DOHH2 (cell line): ENCODE measurements at regions not wholly inside any gene's neighbourhood (a gene's known extent, or its start where the extent isn't known, plus 50 kb on each side); places are given as distances from the start of the nearest gene placed in this dataset.
A peak's percentile ranks its signal among the peaks of the same experiment; 100 is the strongest.

Experiments used
- H3F3A ChIP-seq: fragments of 200-600 bp; sonication (generic), shearing (Covaris generic); 2 replicates; pipeline ENCODE4 v1.6.0; 2016; ENCODE audit warnings: antibody characterized with exemption, mild to moderate bottlenecking; ENCODE audit not compliant: control insufficient read depth, insufficient read depth
- H3K27ac ChIP-seq: fragments of 200-600 bp; sonication (generic); 2 replicates; pipeline ENCODE4 v1.5.1; 2014; ENCODE audit warnings: low read depth, mild to moderate bottlenecking, low read length, moderate library complexity
- H3K27me3 ChIP-seq: fragments of 200-600 bp; sonication (generic); 2 replicates; pipeline ENCODE4 v1.6.1; 2014; ENCODE audit warnings: mild to moderate bottlenecking, low read length, mixed read lengths; ENCODE audit not compliant: control insufficient read depth
- H3K36me3 ChIP-seq: fragments of 200-600 bp; sonication (generic); 2 replicates; pipeline ENCODE4 v1.6.1; 2014; ENCODE audit warnings: mild to moderate bottlenecking, low read length, moderate library complexity, mixed read lengths; ENCODE audit not compliant: control insufficient read depth
- H3K4me1 ChIP-seq: fragments of 200-600 bp; sonication (generic); 2 replicates; pipeline ENCODE4 v1.6.1; 2014; ENCODE audit warnings: mild to moderate bottlenecking, low read length, mixed read lengths; ENCODE audit not compliant: control insufficient read depth
- H3K4me2 ChIP-seq: fragments of 200-600 bp; sonication (generic); 2 replicates; pipeline ENCODE4 v1.6.0; 2014; ENCODE audit warnings: mild to moderate bottlenecking, low read length, moderate library complexity
- H3K4me3 ChIP-seq: fragments of 200-600 bp; sonication (generic); 2 replicates; pipeline ENCODE4 v1.5.1; 2014; ENCODE audit warnings: mild to moderate bottlenecking, low read length, mixed read lengths
- H3K79me2 ChIP-seq: fragments of 200-600 bp; sonication (generic); 2 replicates; pipeline ENCODE4 v1.6.1; 2014; ENCODE audit warnings: mild to moderate bottlenecking, low read length, mixed read lengths; ENCODE audit not compliant: control insufficient read depth
- H3K9me2 ChIP-seq: fragments of 200-600 bp; sonication (generic); replicated peaks from 2 replicates; pipeline ENCODE4 v1.6.1; 2014; ENCODE audit warnings: mild to moderate bottlenecking, low read length, mixed read lengths; ENCODE audit not compliant: control insufficient read depth
- H3K9me3 ChIP-seq: fragments of 200-600 bp; sonication (generic); 2 replicates; pipeline ENCODE4 v1.6.1; 2014; ENCODE audit warnings: antibody characterized with exemption, low read length, mixed read lengths; ENCODE audit not compliant: control insufficient read depth, insufficient read depth
- H4K20me1 ChIP-seq: fragments of 200-600 bp; sonication (generic); 2 replicates; pipeline ENCODE4 v1.6.0; 2014; ENCODE audit warnings: low read depth, mild to moderate bottlenecking, antibody characterized with exemption, low read length, moderate library complexity; ENCODE audit not compliant: control insufficient read depth, insufficient read depth
- EZH2phosphoT487 ChIP-seq: fragments of 200-600 bp; sonication (generic); IDR thresholded peaks from 2 replicates; pipeline ENCODE4 v1.6.1; 2017; ENCODE audit warnings: borderline replicate concordance, mild to moderate bottlenecking, antibody characterized with exemption, low read length, moderate library complexity, mixed read lengths
- TF ChIP-seq, protein P1 (sequence below): fragments of 200-600 bp; sonication (generic); IDR thresholded peaks from one replicate; pipeline ENCODE4 v1.5.1; 2014; ENCODE audit warnings: antibody characterized with exemption, mild to moderate bottlenecking, low read depth, low read length; ENCODE audit not compliant: poor library complexity, severe bottlenecking

DNA sequence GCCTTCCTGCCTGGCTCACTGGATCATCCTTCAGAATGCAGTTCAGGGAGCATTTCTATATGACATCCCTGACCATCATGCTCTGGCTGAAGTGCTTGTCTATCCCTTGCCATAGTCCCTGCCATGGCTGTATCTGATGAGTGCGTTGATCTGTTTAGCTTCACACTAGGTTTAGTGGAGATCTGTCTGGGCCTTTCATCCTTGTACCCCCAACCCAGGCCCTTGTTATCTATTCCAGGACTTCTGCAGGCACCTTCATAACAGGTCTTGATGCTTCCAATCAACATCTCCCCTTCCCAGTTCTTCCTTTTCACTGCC, 102.4 kb downstream of the QRSL1 start:
- Histone ChIP-seq H3K36me3 (peaks cover 8% of the 10 kb centered on the region), H3K27me3 (no peaks in the 10 kb centered on the region), H3F3A (peaks cover 14% of the 10 kb centered on the region), H3K79me2 (peaks cover 49% of the 10 kb centered on the region), H3K4me2 (peak overlapping the region; percentile 66), H3K4me1 (peaks cover 98% of the 10 kb centered on the region), H3K9me2 (no peaks in the 10 kb centered on the region), H3K4me3 (peak overlapping the region; percentile 65), H3K9me3 (no peaks in the 10 kb centered on the region), H4K20me1 (no peaks in the 10 kb centered on the region), H3K27ac (peak overlapping the region; percentile 88)
- TF ChIP-seq, protein P1, sequence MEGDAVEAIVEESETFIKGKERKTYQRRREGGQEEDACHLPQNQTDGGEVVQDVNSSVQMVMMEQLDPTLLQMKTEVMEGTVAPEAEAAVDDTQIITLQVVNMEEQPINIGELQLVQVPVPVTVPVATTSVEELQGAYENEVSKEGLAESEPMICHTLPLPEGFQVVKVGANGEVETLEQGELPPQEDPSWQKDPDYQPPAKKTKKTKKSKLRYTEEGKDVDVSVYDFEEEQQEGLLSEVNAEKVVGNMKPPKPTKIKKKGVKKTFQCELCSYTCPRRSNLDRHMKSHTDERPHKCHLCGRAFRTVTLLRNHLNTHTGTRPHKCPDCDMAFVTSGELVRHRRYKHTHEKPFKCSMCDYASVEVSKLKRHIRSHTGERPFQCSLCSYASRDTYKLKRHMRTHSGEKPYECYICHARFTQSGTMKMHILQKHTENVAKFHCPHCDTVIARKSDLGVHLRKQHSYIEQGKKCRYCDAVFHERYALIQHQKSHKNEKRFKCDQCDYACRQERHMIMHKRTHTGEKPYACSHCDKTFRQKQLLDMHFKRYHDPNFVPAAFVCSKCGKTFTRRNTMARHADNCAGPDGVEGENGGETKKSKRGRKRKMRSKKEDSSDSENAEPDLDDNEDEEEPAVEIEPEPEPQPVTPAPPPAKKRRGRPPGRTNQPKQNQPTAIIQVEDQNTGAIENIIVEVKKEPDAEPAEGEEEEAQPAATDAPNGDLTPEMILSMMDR: no peak
- TF ChIP-seq EZH2phosphoT487: no peak

DNA sequence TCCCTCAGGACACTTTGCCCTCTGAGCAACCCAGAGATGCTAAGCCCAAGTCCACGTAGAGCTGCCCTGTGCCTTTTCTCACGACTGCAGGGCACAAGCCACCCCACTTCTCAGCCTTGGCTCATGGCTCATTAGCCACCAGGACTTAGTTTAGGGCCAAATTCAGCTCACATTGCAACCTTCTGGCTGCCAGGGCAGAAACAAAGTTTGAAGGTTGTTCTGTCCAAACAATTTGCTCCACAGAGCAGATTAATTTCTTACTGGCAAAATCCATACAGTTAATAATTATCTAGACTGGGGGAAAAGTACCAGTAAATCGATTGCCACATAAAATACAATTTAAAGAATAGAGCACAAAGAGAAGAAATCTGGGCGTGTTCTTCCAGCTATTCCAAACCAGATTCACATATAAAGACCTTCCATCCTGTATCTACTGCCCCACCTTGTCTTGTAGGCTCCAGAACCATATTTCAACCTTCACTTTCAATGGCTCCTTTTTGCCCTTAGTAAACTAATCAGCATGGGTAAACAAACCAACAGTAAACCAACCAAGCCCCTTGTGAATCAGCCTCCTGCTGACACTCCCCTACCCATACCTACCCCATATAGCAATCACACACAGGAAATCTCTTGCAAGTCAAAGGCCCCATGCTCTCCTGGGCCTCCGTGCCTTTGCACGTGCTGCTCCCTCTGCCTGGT, 101.9 kb downstream of the QRSL1 start:
- Histone ChIP-seq H3K27me3 (no peaks in the 10 kb centered on the region), H3K9me3 (no peaks in the 10 kb centered on the region), H3K27ac (peak overlapping the region; percentile 88), H3K4me2 (peak overlapping the region; percentile 66), H3K9me2 (no peaks in the 10 kb centered on the region), H3K4me3 (peak overlapping the region; percentile 65), H3K4me1 (peaks cover 98% of the 10 kb centered on the region), H3K79me2 (peaks cover 49% of the 10 kb centered on the region), H4K20me1 (no peaks in the 10 kb centered on the region), H3F3A (peaks cover 14% of the 10 kb centered on the region), H3K36me3 (peaks cover 8% of the 10 kb centered on the region)
- TF ChIP-seq EZH2phosphoT487: no peak
- TF ChIP-seq, protein P1: no peak

DNA sequence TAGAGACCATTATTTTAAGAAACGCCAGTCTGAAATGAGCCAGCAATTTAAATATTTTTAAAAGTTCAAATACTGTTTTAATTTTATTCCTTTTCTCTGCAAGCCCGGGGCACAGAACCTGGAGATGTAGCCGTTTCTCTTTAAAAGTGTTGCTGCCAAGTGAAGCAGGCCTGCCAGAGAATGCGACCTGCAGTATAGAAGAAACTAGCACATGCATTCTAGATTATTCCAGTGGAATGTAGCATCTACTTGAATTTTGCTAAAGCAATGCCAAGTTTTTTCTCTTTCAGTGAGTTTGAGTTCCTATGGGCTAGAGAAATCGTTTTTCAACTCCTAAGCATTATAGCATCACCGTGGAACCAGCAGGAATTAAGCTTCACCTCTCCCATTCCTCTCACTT, 101.3 kb downstream of the QRSL1 start:
- peaks cover 6% of the 10 kb centered on the region for H3K36me3 ChIP-seq
- peaks cover 14% of the 10 kb centered on the region for H3F3A ChIP-seq
- TF ChIP-seq, protein P1: no peak
- TF ChIP-seq EZH2phosphoT487: no peak
- H3K9me2 ChIP-seq: no peaks in the 10 kb centered on the region
- no peaks in the 10 kb centered on the region for H3K27me3 ChIP-seq
- peak overlapping the region; percentile 66 for H3K4me2 ChIP-seq
- H3K79me2 ChIP-seq: peaks cover 43% of the 10 kb centered on the region
- H3K4me3 ChIP-seq: peak overlapping the region; percentile 65
- H3K4me1 ChIP-seq: peaks cover 98% of the 10 kb centered on the region
- H3K9me3 ChIP-seq: no peaks in the 10 kb centered on the region
- H4K20me1 ChIP-seq: no peaks in the 10 kb centered on the region
- peak overlapping the region; percentile 88 for H3K27ac ChIP-seq
